Keratinocyte (primary cell): ENCODE measurements at regions not wholly inside any gene's neighbourhood (a gene's known extent, or its start where the extent isn't known, plus 50 kb on each side); places are given as distances from the start of the nearest gene placed in this dataset.

Experiments used
- EZH2 ChIP-seq: IDR thresholded peaks from one replicate; pipeline ENCODE4 v1.6.1; 2012; ENCODE audit warnings: inconsistent platforms, mild to moderate bottlenecking, low read length, moderate library complexity
- TF ChIP-seq, protein P1 (sequence below), 3 experiments: IDR thresholded peaks in 1 of 3; conservative IDR thresholded peaks in 1 of 3; optimal IDR thresholded peaks in 1 of 3; 2 replicates in 2 of 3; 3 replicates in 1 of 3; pipeline versions ENCODE3 to v1.5.1; 2011; ENCODE audit warnings: low read length in 3 of 3, mild to moderate bottlenecking in 3 of 3, moderate library complexity in 2 of 3, control low read depth in 1 of 3, inconsistent platforms in 1 of 3; ENCODE audit not compliant: insufficient read depth in 2 of 3; ENCODE audit errors: extremely low read depth in 1 of 3

DNA sequence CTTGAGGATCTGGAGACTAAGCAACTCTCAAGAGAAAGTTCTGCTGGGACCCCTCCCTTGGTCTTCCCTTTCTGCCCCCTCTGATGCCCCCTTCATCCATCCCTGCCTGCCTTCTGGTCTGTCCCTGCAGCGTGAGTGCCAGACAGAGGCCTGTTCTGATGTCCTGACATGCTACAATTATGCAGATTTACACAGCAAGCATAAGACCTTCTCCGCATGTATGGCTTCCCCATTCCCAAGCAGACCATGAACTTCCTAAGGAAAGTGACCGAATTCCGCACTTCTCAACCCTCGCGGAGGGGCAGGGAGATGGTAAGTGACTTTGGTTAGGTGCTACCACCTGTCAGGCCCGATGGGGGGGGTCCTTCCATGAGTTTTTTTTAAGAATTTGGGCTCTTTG, 150.1 kb upstream of the SDK2 start:
- TF ChIP-seq, protein P1, sequence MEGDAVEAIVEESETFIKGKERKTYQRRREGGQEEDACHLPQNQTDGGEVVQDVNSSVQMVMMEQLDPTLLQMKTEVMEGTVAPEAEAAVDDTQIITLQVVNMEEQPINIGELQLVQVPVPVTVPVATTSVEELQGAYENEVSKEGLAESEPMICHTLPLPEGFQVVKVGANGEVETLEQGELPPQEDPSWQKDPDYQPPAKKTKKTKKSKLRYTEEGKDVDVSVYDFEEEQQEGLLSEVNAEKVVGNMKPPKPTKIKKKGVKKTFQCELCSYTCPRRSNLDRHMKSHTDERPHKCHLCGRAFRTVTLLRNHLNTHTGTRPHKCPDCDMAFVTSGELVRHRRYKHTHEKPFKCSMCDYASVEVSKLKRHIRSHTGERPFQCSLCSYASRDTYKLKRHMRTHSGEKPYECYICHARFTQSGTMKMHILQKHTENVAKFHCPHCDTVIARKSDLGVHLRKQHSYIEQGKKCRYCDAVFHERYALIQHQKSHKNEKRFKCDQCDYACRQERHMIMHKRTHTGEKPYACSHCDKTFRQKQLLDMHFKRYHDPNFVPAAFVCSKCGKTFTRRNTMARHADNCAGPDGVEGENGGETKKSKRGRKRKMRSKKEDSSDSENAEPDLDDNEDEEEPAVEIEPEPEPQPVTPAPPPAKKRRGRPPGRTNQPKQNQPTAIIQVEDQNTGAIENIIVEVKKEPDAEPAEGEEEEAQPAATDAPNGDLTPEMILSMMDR (optimal IDR thresholded peaks at IDR 0.05 in 1 of 3, IDR thresholded peaks at IDR 0.05 in 1 of 3, conservative IDR thresholded peaks at IDR 0.05 in 1 of 3; ENCODE audit: extremely low read depth in 1 of 3, insufficient read depth in 2 of 3, low read length in 3 of 3) = no peak
- TF ChIP-seq EZH2 = no peak
